Left ventricle myocardium inferior (tissue), 1 donor: ENCODE measurements at regions not wholly inside any gene's neighbourhood (a gene's known extent, or its start where the extent isn't known, plus 50 kb on each side); places are given as distances from the start of the nearest gene placed in this dataset.

Experiments
- DNase-seq: peaks from one replicate; pipeline ENCODE4 v3.0.0-alpha.2; 2020
- H3K27ac ChIP-seq: fragments of 200-600 bp; replicated peaks from 2 replicates; pipeline ENCODE4 v1.8.0; 2021
- H3K27me3 ChIP-seq: fragments of 200-600 bp; 2 replicates; pipeline ENCODE4 v1.8.0; 2021; ENCODE audit warnings: low read depth
- H3K36me3 ChIP-seq: fragments of 200-600 bp; 2 replicates; pipeline ENCODE4 v1.8.0; 2021
- H3K4me1 ChIP-seq: fragments of 200-600 bp; 2 replicates; pipeline ENCODE4 v1.8.0; 2021
- H3K4me3 ChIP-seq: fragments of 200-600 bp; 2 replicates; pipeline ENCODE4 v1.8.0; 2021; ENCODE audit warnings: mild to moderate bottlenecking, moderate library complexity
- H3K9me3 ChIP-seq: fragments of 200-600 bp; replicated peaks from 2 replicates; pipeline ENCODE4 v1.8.0; 2021
- intact Hi-C: fragments of 100-400 bp; cut with micrococcal nuclease; formaldehyde crosslinking; loops from one replicate; pipeline ENCODE4 v1.11.0; 2022
- TF ChIP-seq, protein P1 (sequence below): fragments of 200-600 bp; IDR thresholded peaks from 2 replicates; pipeline ENCODE4 v1.8.0; 2021; ENCODE audit warnings: antibody characterized with exemption, mild to moderate bottlenecking, borderline replicate concordance
- donor health status: DM: no; HTN: yes; CAD: no; lungs with severe emphysema.

DNA sequence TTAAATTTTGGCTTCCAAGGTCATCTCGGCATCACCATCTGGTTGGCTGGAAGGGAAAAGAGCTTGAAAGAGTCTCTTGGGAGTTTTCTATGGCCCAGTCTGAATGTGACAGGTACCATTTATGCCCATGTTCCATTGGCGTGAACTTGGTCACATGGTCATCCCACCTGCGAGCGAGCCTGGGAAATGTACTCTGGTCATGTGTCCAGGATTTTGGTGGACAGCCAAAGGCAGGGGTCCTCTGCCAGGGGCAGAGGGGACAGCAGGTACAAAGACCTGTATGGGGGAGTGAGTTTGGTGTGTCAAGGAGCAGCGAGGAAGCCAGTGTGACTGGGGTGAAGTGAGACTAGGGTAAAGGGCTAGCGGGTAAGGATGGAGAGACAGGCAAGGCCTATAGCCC is 112.6 kb downstream of the CDC5L start:
- peaks cover 16% of the 10 kb centered on the region for H3K27me3 ChIP-seq
- H3K4me3 ChIP-seq: no peak overlapping the region
- no peaks in the 10 kb centered on the region for H3K4me1 ChIP-seq
- peaks cover 11% of the 10 kb centered on the region for H3K9me3 ChIP-seq
- intact Hi-C loops: no loop called here
- no peaks in the 10 kb centered on the region for H3K36me3 ChIP-seq
- TF ChIP-seq, protein P1, sequence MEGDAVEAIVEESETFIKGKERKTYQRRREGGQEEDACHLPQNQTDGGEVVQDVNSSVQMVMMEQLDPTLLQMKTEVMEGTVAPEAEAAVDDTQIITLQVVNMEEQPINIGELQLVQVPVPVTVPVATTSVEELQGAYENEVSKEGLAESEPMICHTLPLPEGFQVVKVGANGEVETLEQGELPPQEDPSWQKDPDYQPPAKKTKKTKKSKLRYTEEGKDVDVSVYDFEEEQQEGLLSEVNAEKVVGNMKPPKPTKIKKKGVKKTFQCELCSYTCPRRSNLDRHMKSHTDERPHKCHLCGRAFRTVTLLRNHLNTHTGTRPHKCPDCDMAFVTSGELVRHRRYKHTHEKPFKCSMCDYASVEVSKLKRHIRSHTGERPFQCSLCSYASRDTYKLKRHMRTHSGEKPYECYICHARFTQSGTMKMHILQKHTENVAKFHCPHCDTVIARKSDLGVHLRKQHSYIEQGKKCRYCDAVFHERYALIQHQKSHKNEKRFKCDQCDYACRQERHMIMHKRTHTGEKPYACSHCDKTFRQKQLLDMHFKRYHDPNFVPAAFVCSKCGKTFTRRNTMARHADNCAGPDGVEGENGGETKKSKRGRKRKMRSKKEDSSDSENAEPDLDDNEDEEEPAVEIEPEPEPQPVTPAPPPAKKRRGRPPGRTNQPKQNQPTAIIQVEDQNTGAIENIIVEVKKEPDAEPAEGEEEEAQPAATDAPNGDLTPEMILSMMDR: no peak
- DNase-seq: no peak
- no peak overlapping the region for H3K27ac ChIP-seq

DNA sequence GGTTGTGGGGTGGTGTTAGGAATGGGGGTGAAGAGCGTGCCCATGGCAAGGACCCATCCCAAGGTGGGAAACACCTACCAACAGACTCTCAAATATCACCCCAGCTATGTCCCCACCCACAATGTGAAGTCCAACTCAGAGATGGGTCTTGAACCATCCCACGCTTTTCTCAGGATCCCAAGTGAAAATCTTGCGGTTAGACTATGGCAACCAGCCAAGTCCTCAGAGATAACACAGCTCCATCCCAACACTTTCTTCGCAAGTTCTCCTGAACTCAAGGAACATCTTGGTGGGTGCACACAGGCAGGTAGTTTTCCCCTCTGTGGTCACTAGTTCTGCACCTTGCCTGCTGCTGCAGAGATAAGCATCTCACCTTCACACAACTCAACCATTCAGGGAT is 116.0 kb downstream of the CDC5L start:
- no peak for DNase-seq
- Histone ChIP-seq H3K27me3 (no peaks in the 10 kb centered on the region), H3K36me3 (no peaks in the 10 kb centered on the region), H3K9me3 (peaks cover 11% of the 10 kb centered on the region), H3K4me1 (no peaks in the 10 kb centered on the region), H3K27ac (no peak overlapping the region), H3K4me3 (no peak overlapping the region)
- TF ChIP-seq, protein P1: no peak
- intact Hi-C loops: no loop called here

DNA sequence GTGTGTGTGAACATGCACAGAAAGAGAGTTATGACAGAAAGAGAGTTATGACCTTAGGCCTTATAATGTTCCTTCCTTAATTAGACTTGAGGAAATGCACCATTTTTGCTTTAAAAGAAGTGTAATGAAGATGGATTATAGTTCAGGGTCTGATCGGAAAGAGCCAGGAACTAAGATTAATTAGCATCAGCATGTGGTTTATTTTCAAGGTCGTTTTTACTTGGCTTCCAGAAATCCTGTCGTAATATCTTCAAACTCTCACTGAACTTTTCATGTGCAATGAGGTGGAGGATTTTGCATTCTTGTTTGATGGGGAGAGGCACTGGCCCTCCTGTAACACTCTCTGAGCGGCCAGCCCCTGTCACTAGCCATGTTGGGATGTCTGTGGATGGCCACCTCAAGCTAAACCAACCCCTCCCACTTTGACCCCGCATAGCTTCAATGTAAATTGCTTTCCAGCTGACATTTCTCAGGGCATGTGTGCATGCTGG is 116.8 kb downstream of the CDC5L start:
- TF ChIP-seq, protein P1: no peak
- Histone ChIP-seq H3K27me3 (no peaks in the 10 kb centered on the region), H3K9me3 (peaks cover 11% of the 10 kb centered on the region), H3K4me1 (no peaks in the 10 kb centered on the region), H3K4me3 (no peak overlapping the region), H3K36me3 (no peaks in the 10 kb centered on the region), H3K27ac (no peak overlapping the region)
- no peak for DNase-seq
- intact Hi-C loops: no loop called here

DNA sequence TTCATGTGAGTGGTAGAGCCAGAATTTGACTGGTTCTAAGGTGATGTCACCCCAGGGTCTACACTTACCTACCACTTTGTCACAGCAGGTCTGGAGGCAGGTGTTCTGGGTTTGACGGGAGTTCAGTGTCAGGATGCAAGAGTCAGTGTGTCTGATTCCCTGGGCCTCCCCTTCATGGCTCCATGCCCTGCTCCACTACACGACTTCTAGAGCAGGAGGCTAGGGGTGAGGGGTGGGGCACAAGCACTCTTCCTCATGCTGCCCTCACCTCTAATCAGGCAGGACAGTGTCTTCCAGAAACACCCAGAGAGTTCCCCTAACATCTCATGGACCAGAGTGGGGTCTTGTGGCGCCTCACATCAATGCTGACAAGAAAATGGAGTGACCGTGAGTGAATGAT is 118.2 kb downstream of the CDC5L start:
- no peaks in the 10 kb centered on the region for H3K4me1 ChIP-seq
- H3K9me3 ChIP-seq: peaks cover 8% of the 10 kb centered on the region
- DNase-seq: no peak
- H3K27me3 ChIP-seq: no peaks in the 10 kb centered on the region
- TF ChIP-seq, protein P1: no peak
- H3K27ac ChIP-seq: no peak overlapping the region
- H3K36me3 ChIP-seq: no peaks in the 10 kb centered on the region
- intact Hi-C loops: no loop called here
- H3K4me3 ChIP-seq: no peak overlapping the region

DNA sequence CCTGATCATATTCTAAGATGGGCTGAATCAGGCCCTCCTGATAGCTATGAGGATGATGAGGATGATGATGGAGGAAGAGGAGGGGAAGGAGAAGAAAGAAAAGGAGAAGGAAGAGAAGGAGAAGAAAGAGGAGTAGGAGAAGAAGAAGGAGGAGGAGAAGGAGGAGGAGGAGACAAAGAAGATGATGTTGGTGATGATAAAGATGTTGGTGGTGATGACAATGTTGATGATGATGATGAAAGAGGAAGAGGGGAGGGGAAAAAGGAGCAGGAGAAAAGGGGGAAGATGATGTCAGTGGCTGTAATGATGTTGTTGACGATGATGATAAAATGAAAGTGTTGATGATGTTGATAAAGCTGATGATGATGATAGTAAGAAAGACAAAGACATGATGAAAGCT is 119.5 kb downstream of the CDC5L start:
- intact Hi-C loops: no loop called here
- no peaks in the 10 kb centered on the region for H3K27me3 ChIP-seq
- no peak overlapping the region for H3K27ac ChIP-seq
- no peak for DNase-seq
- no peaks in the 10 kb centered on the region for H3K9me3 ChIP-seq
- TF ChIP-seq, protein P1: no peak
- no peaks in the 10 kb centered on the region for H3K4me1 ChIP-seq
- no peak overlapping the region for H3K4me3 ChIP-seq
- no peaks in the 10 kb centered on the region for H3K36me3 ChIP-seq

DNA sequence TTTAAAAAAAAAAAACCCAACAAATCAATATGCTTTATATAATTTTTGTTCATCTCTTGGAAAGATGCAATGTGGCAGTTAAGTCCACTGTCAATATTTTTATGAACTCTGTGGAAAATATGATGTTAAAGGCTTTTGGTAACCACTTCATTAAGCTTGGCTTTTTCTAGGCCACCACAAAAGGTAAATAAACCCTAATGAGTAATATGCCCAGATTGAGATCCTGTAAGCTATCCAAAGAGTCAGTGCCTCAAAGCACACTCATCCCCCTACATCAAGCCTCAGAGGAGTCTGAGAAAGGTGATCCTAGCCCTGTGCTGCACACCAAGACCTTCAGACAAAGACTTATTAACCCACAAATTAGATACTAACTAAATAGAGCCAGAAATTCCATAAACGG is 121.1 kb downstream of the CDC5L start:
- intact Hi-C loops: no loop called here
- Histone ChIP-seq H3K4me1 (peaks cover 12% of the 10 kb centered on the region), H3K9me3 (no peaks in the 10 kb centered on the region), H3K4me3 (no peak overlapping the region), H3K27me3 (no peaks in the 10 kb centered on the region), H3K27ac (no peak overlapping the region), H3K36me3 (no peaks in the 10 kb centered on the region)
- TF ChIP-seq, protein P1: no peak
- no peak for DNase-seq
